Endothelial cell (in vitro differentiated cells): ENCODE measurements at regions not wholly inside any gene's neighbourhood (a gene's known extent, or its start where the extent isn't known, plus 50 kb on each side); places are given as distances from the start of the nearest gene placed in this dataset.

Experiments used
- DNase-seq: peaks from one replicate; pipeline ENCODE4 v3.0.0; 2021; ENCODE audit warnings: low spot score
- H3K27ac Mint-ChIP-seq: one replicate; pipeline ENCODE4 v1.8.0; 2021; ENCODE audit warnings: mixed read lengths, inconsistent platforms; ENCODE audit not compliant: unreplicated experiment
- H3K27me3 Mint-ChIP-seq: one replicate; pipeline ENCODE4 v1.8.0; 2021; ENCODE audit warnings: mild to moderate bottlenecking, moderate library complexity, mixed read lengths, inconsistent platforms; ENCODE audit not compliant: unreplicated experiment
- H3K36me3 Mint-ChIP-seq: one replicate; pipeline ENCODE4 v1.8.0; 2021; ENCODE audit warnings: mild to moderate bottlenecking, low read depth, mixed read lengths, inconsistent platforms; ENCODE audit not compliant: unreplicated experiment
- H3K4me1 Mint-ChIP-seq: one replicate; pipeline ENCODE4 v1.8.0; 2021; ENCODE audit warnings: mild to moderate bottlenecking, mixed read lengths, inconsistent platforms; ENCODE audit not compliant: unreplicated experiment
- H3K4me3 Mint-ChIP-seq: one replicate; pipeline ENCODE4 v1.8.0; 2021; ENCODE audit warnings: mild to moderate bottlenecking, mixed read lengths, inconsistent platforms; ENCODE audit not compliant: unreplicated experiment
- H3K9me3 Mint-ChIP-seq: one replicate; pipeline ENCODE4 v1.8.0; 2021; ENCODE audit warnings: mixed read lengths, inconsistent platforms; ENCODE audit not compliant: unreplicated experiment
- CTCF ChIP-seq: fragments of 200-600 bp; sonication (generic); IDR thresholded peaks from one replicate; pipeline ENCODE4 v1.5.0; 2021; ENCODE audit warnings: antibody characterized with exemption; ENCODE audit not compliant: unreplicated experiment

- H3K27me3 Mint-ChIP-seq, result peaks cover 3% of the 10 kb centered on the region
- H3K4me1 Mint-ChIP-seq, result no peaks in the 10 kb centered on the region
- no peak overlapping the region for H3K27ac Mint-ChIP-seq
- H3K9me3 Mint-ChIP-seq, result no peaks in the 10 kb centered on the region
- no peaks in the 10 kb centered on the region for H3K36me3 Mint-ChIP-seq
- H3K4me3 Mint-ChIP-seq, result no peak overlapping the region
- no peak for TF ChIP-seq CTCF
- DNase-seq, result no peak
Observed at GRCh38 chr3:17845026-17845812, 102.8 kb upstream of the TBC1D5 start.

- no peaks in the 10 kb centered on the region for H3K36me3 Mint-ChIP-seq
- no peak overlapping the region for H3K27ac Mint-ChIP-seq
- TF ChIP-seq CTCF, result no peak
- peaks cover 3% of the 10 kb centered on the region for H3K27me3 Mint-ChIP-seq
- no peaks in the 10 kb centered on the region for H3K9me3 Mint-ChIP-seq
- no peak for DNase-seq
- H3K4me1 Mint-ChIP-seq, result no peaks in the 10 kb centered on the region
- H3K4me3 Mint-ChIP-seq, result no peak overlapping the region
Observed at GRCh38 chr3:17844236-17844635, 101.8 kb upstream of the TBC1D5 start.

GRCh38 chr3:17841190-17841828 lies 98.9 kb upstream of the TBC1D5 start:
- TF ChIP-seq CTCF, result peak; percentile 88
- no peak overlapping the region for H3K4me3 Mint-ChIP-seq
- no peak overlapping the region for H3K27ac Mint-ChIP-seq

GRCh38 chr3:17840651-17841050 lies 98.2 kb upstream of the TBC1D5 start:
- H3K4me1 Mint-ChIP-seq, result no peaks in the 10 kb centered on the region
- H3K36me3 Mint-ChIP-seq, result no peaks in the 10 kb centered on the region
- no peaks in the 10 kb centered on the region for H3K9me3 Mint-ChIP-seq
- no peak overlapping the region for H3K27ac Mint-ChIP-seq
- no peak for DNase-seq
- H3K4me3 Mint-ChIP-seq, result no peak overlapping the region
- TF ChIP-seq CTCF, result no peak
- H3K27me3 Mint-ChIP-seq, result no peaks in the 10 kb centered on the region

More at GRCh38 chr3:17841190-17841828, 98.9 kb upstream of the TBC1D5 start:
- DNase-seq, result peak; percentile 92
- H3K9me3 Mint-ChIP-seq, result no peaks in the 10 kb centered on the region
- peaks cover 2% of the 10 kb centered on the region for H3K27me3 Mint-ChIP-seq
- H3K36me3 Mint-ChIP-seq, result no peaks in the 10 kb centered on the region
- no peaks in the 10 kb centered on the region for H3K4me1 Mint-ChIP-seq

- no peaks in the 10 kb centered on the region for H3K9me3 Mint-ChIP-seq
- no peaks in the 10 kb centered on the region for H3K27me3 Mint-ChIP-seq
- DNase-seq, result no peak
- no peak overlapping the region for H3K27ac Mint-ChIP-seq
- no peaks in the 10 kb centered on the region for H3K4me1 Mint-ChIP-seq
- no peak for TF ChIP-seq CTCF
- no peaks in the 10 kb centered on the region for H3K36me3 Mint-ChIP-seq
- H3K4me3 Mint-ChIP-seq, result no peak overlapping the region
Observed at GRCh38 chr3:17840126-17840525, 97.7 kb upstream of the TBC1D5 start.
